ENCODE measurements at regions not wholly inside any gene's neighbourhood (a gene's known extent, or its start where the extent isn't known, plus 50 kb on each side); places are given as distances from the start of the nearest gene placed in this dataset.

DNA sequence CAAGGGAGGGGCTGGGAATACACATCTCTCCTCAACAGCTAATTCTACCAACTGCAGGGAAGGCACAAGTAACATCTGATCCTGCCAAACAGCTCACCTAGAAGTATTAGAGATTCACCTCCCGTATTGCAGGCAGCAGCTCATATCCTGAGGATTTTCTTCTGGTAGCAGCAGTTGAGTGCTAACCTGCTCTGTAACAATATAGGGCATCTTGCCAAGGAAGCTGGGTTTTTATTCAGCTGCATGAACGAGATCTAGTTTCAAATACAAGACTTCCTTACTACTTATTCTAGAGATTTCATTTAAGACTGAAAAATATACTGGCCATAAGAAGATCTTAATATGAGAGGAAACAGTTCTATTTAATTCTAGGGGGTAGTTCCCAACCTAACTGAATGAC lies 261.4 kb upstream of the USP15 start:
- H3K27me3 ChIP-seq, result no peaks in the 10 kb centered on the region
- no peak overlapping the region for H3K4me3 ChIP-seq
- H3K4me1 ChIP-seq, result no peaks in the 10 kb centered on the region
- no peak overlapping the region for H3K27ac ChIP-seq
- DNase-seq (ENCODE audit: low spot score in 2 of 2), result no peak
- H3K9me3 ChIP-seq, result no peaks in the 10 kb centered on the region
- intact Hi-C loops (cut with DNase I; ENCODE audit: low total_unique reads), result no loop called here
- no peaks in the 10 kb centered on the region for H3K36me3 ChIP-seq
- no peak for TF ChIP-seq POLR2A (IDR thresholded peaks at IDR 0.05)
- TF ChIP-seq POLR2AphosphoS5 (IDR thresholded peaks at IDR 0.05), result no peak
- TF ChIP-seq CTCF (IDR thresholded peaks at IDR 0.05), result no peak

DNA sequence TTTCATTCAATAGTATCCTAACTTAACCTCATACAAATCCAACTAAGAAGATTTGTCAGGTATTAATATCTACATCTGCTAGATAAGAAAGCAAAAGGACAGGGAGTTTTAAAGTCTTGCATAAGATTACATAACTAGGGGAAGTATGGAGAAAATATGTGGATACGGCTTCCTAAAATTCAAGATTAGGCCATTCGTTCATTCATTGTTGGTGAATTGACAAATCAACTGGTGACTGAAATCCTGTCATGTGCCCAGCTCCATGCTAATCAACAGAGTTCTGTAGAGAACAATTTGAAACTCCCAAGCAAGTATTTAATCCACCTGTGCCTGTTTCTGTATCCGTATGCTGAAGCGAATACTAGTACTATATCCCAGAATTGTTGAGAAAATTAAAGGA lies 260.9 kb upstream of the USP15 start:
- no peaks in the 10 kb centered on the region for H3K9me3 ChIP-seq
- no peak overlapping the region for H3K27ac ChIP-seq
- no peak overlapping the region for H3K4me3 ChIP-seq
- DNase-seq (ENCODE audit: low spot score in 2 of 2), result no peak
- H3K27me3 ChIP-seq, result no peaks in the 10 kb centered on the region
- H3K4me1 ChIP-seq, result no peaks in the 10 kb centered on the region
- TF ChIP-seq POLR2AphosphoS5 (IDR thresholded peaks at IDR 0.05) (no peak), CTCF (IDR thresholded peaks at IDR 0.05) (no peak)
- no peaks in the 10 kb centered on the region for H3K36me3 ChIP-seq
- intact Hi-C loops (cut with DNase I; ENCODE audit: low total_unique reads), result no loop called here

DNA sequence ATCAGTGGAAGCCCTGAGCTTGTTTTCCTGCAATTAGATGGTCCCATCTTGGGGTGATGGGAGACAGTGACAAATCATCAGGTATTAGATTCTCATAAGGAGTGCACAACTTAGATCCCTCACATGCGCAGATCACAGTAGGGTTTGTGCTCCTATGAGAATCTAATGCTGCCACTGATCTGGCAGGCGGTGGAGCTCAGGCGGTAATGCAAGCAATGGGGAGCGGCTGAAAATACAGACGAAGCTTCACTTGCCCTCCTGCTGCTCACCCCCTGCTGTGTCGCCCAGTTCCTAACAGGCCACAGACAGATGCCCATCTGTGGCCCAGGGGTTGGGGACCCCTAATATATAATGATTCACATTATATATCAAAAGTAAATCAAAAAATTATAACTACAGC lies 258.8 kb upstream of the USP15 start:
- intact Hi-C loops (cut with DNase I; ENCODE audit: low total_unique reads), result no loop called here

DNA sequence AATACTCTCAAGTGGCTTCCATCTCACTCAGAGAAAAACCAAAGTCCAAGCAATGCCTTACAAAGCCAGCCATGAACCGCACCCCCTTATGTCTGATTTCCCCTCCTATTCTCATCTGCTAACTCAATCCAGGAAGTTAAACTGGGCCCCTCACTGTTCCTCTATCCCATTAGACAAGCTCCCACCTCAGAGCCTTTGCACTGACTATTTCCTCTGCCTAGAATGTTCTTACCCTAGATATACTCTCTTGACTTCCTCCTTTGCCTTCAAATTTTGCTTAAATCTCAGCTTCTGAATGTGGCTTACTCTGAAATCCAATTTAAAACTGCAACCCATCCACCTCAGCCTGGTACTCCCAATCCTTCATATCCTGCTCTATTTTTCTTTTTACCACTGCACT lies 257.0 kb upstream of the USP15 start:
- Histone ChIP-seq H3K4me1 (no peaks in the 10 kb centered on the region), H3K4me3 (no peak overlapping the region)

More for the DNA sequence above, 258.8 kb upstream of the USP15 start:
- Histone ChIP-seq H3K36me3 (no peaks in the 10 kb centered on the region), H3K27me3 (no peaks in the 10 kb centered on the region), H3K27ac (no peak overlapping the region), H3K4me1 (no peaks in the 10 kb centered on the region), H3K9me3 (no peaks in the 10 kb centered on the region), H3K4me3 (no peak overlapping the region)
- no peak for DNase-seq (ENCODE audit: low spot score in 2 of 2)
- TF ChIP-seq POLR2AphosphoS5 (IDR thresholded peaks at IDR 0.05) (no peak), POLR2A (IDR thresholded peaks at IDR 0.05) (no peak), CTCF (IDR thresholded peaks at IDR 0.05) (no peak)

GRCh38 chr12:62003701-62004100 lies 256.5 kb upstream of the USP15 start:
- intact Hi-C loops (cut with DNase I; ENCODE audit: low total_unique reads), result no loop called here
- DNase-seq (ENCODE audit: low spot score in 2 of 2), result no peak
- Histone ChIP-seq H3K27ac (no peak overlapping the region), H3K9me3 (no peaks in the 10 kb centered on the region), H3K27me3 (no peaks in the 10 kb centered on the region), H3K4me1 (no peaks in the 10 kb centered on the region), H3K36me3 (no peaks in the 10 kb centered on the region), H3K4me3 (no peak overlapping the region)
- no peak for TF ChIP-seq CTCF (IDR thresholded peaks at IDR 0.05)
- TF ChIP-seq POLR2A (IDR thresholded peaks at IDR 0.05), result no peak
- TF ChIP-seq POLR2AphosphoS5 (IDR thresholded peaks at IDR 0.05), result no peak

More for the DNA sequence above, 257.0 kb upstream of the USP15 start:
- no peaks in the 10 kb centered on the region for H3K9me3 ChIP-seq
- no peak for TF ChIP-seq POLR2A (IDR thresholded peaks at IDR 0.05)
- no peak for TF ChIP-seq POLR2AphosphoS5 (IDR thresholded peaks at IDR 0.05)
- TF ChIP-seq CTCF (IDR thresholded peaks at IDR 0.05), result no peak
- H3K27ac ChIP-seq, result no peak overlapping the region
- H3K36me3 ChIP-seq, result no peaks in the 10 kb centered on the region
- no peak for DNase-seq (ENCODE audit: low spot score in 2 of 2)
- no peaks in the 10 kb centered on the region for H3K27me3 ChIP-seq
- intact Hi-C loops (cut with DNase I; ENCODE audit: low total_unique reads), result no loop called here

All from breast epithelium (tissue), 4 donors.